CD8-positive, alpha-beta memory T cell (primary cell): ENCODE measurements at regions not wholly inside any gene's neighbourhood (a gene's known extent, or its start where the extent isn't known, plus 50 kb on each side); places are given as distances from the start of the nearest gene placed in this dataset.

Experiments
- CTCF ChIA-PET: fragments of 350-600 bp; sonication (Branson Sonifier 250); formaldehyde crosslinking; loops from one replicate; lab custom pipeline; 2021; ENCODE audit warnings: antibody characterized with exemption; lab: Charles Lee
- POLR2A ChIA-PET: fragments of 350-600 bp; sonication (Branson Sonifier 250); formaldehyde crosslinking; loops from one replicate; lab custom pipeline; 2021; ENCODE audit warnings: antibody characterized with exemption; lab: Charles Lee
- DNase-seq, 5 donors: peaks; one replicate each; pipeline versions ENCODE4 v3.0.0 to v3.0.0-alpha.2; 2020 to 2022; ENCODE audit warnings: mixed read lengths in 1 of 5
- H3K27ac ChIP-seq: one replicate; pipeline ENCODE4 v1.7.0; 2013; ENCODE audit warnings: low read depth, mild to moderate bottlenecking, low read length, moderate library complexity
- H3K27me3 ChIP-seq: 2 replicates; pipeline ENCODE4 v1.7.0; 2013; ENCODE audit warnings: low read length, mild to moderate bottlenecking; ENCODE audit not compliant: insufficient read depth, poor library complexity, severe bottlenecking
- H3K36me3 ChIP-seq: 2 replicates; pipeline ENCODE4 v1.7.0; 2013; ENCODE audit warnings: mild to moderate bottlenecking, low read length, moderate library complexity; ENCODE audit not compliant: insufficient read depth
- H3K4me1 ChIP-seq: 2 replicates; pipeline ENCODE4 v1.7.0; 2013; ENCODE audit warnings: mild to moderate bottlenecking, low read length, moderate library complexity; ENCODE audit not compliant: insufficient read depth
- H3K4me3 ChIP-seq: 2 replicates; pipeline ENCODE4 v1.7.0; 2013; ENCODE audit warnings: mild to moderate bottlenecking, low read length
- H3K9me3 ChIP-seq: 2 replicates; pipeline ENCODE4 v1.7.0; 2013; ENCODE audit warnings: mild to moderate bottlenecking, low read length
- H3K27ac Mint-ChIP-seq, 8 donors: one replicate each; pipeline ENCODE4 v1.8.0; 2020 to 2021; ENCODE audit warnings: mixed read lengths in 8 of 8, mild to moderate bottlenecking in 6 of 8, inconsistent platforms in 3 of 8, moderate library complexity in 3 of 8
- H3K27me3 Mint-ChIP-seq, 2 donors: one replicate each; pipeline ENCODE4 v1.8.0; 2020 to 2021; ENCODE audit warnings: mixed read lengths in 2 of 2, mild to moderate bottlenecking in 1 of 2, moderate library complexity in 1 of 2
- H3K36me3 Mint-ChIP-seq, 3 donors: one replicate each; pipeline ENCODE4 v1.8.0; 2020 to 2021; ENCODE audit warnings: mixed read lengths in 3 of 3, inconsistent platforms in 1 of 3, mild to moderate bottlenecking in 1 of 3
- H3K4me1 Mint-ChIP-seq, 3 donors: one replicate each; pipeline ENCODE4 v1.8.0; 2020 to 2021; ENCODE audit warnings: mixed read lengths in 3 of 3, inconsistent platforms in 1 of 3, mild to moderate bottlenecking in 1 of 3
- H3K4me3 Mint-ChIP-seq, 7 donors: one replicate each; pipeline ENCODE4 v1.8.0; 2020 to 2021; ENCODE audit warnings: mixed read lengths in 7 of 7, mild to moderate bottlenecking in 6 of 7, moderate library complexity in 4 of 7, inconsistent platforms in 2 of 7
- H3K9me3 Mint-ChIP-seq, 5 donors: one replicate each; pipeline ENCODE4 v1.8.0; 2020 to 2022; ENCODE audit warnings: mixed read lengths in 5 of 5, mild to moderate bottlenecking in 3 of 5, moderate library complexity in 2 of 5, inconsistent platforms in 1 of 5

DNA sequence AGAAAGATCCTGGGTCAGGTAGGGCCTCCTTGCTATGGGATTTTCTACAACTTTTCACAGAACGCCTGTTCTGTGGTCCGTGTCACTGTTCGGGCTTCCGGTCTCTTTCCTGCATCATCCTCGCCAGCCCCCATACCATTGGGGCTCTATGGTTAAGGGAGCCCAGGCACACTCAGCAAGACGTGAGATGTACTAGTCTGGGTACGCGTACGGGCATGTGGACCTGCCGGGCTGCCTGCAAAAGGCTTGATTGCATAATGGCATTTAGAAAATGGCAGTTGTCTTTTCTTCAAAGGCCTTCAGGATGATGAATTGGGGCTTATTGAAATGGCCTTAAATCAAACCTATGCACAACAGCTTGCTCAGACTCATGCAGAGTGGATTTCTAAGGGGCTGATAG is 86.7 kb downstream of the CNGA2 start:
- POLR2A ChIA-PET = no interaction called here
- CTCF ChIA-PET = no interaction called here
- H3K27ac ChIP-seq = no peak overlapping the region

GRCh38 chrX:151825007-151825406 is 87.7 kb upstream of the MAGEA4 start:
- H3K4me3 Mint-ChIP-seq = no peak overlapping the region
- H3K27ac ChIP-seq = no peak overlapping the region
- ChIA-PET CTCF (no interaction called here), POLR2A (no interaction called here)
- no peaks in the 10 kb centered on the region for H3K4me1 ChIP-seq
- no peaks in the 10 kb centered on the region for H3K9me3 ChIP-seq
- H3K27me3 ChIP-seq = no peaks in the 10 kb centered on the region
- no peak overlapping the region for H3K4me3 ChIP-seq
- H3K9me3 Mint-ChIP-seq = no peaks in the 10 kb centered on the region
- DNase-seq = no peak
- no peak overlapping the region for H3K27ac Mint-ChIP-seq
- H3K4me1 Mint-ChIP-seq = no peaks in the 10 kb centered on the region
- peaks cover 3 to 12% of the 10 kb centered on the region in 2 donors for H3K27me3 Mint-ChIP-seq
- no peaks in the 10 kb centered on the region for H3K36me3 ChIP-seq
- H3K36me3 Mint-ChIP-seq = no peaks in the 10 kb centered on the region

More for the DNA sequence above, 86.7 kb downstream of the CNGA2 start:
- no peak overlapping the region for H3K4me3 ChIP-seq
- no peaks in the 10 kb centered on the region for H3K4me1 ChIP-seq
- peaks cover 0 to 1% of the 10 kb centered on the region in 2 donors for H3K27me3 Mint-ChIP-seq
- H3K36me3 ChIP-seq = no peaks in the 10 kb centered on the region
- H3K4me1 Mint-ChIP-seq = no peaks in the 10 kb centered on the region
- DNase-seq = no peak
- H3K9me3 Mint-ChIP-seq = no peaks in the 10 kb centered on the region
- H3K27me3 ChIP-seq = no peaks in the 10 kb centered on the region
- H3K27ac Mint-ChIP-seq = no peak overlapping the region
- no peaks in the 10 kb centered on the region for H3K9me3 ChIP-seq
- no peak overlapping the region for H3K4me3 Mint-ChIP-seq
- H3K36me3 Mint-ChIP-seq = no peaks in the 10 kb centered on the region

DNA sequence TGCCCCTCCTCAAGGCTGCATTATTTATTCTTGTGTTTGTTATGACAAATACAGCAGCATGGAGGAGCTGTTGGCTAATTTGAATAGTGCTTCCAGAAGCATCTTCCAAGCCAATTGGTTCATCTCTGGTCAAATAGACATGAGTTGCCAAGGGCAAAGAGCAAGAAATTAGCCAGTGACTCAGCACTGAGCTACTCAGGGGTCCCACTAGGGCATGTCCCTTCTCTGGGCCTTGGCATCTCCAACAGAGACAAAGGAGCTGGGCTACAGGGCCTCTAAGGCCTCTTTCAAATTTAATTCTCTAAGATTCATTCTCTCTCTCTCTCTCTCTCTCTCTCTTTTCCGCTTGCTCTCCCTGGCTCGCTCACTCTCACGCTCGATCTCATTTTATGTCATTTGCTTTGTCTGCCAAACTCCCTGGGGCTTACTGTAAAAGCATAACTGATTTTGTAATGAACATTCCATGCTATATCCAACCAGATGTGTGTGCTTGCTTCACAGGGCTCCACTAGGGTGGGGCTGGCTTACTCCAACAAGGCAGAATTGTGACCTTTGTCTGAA is 86.7 kb upstream of the MAGEA4 start:
- Mint-ChIP-seq H3K36me3 (no peaks in the 10 kb centered on the region), H3K27ac (no peak overlapping the region), H3K9me3 (no peaks in the 10 kb centered on the region), H3K27me3 (peaks cover 3 to 12% of the 10 kb centered on the region in 2 donors), H3K4me3 (no peak overlapping the region), H3K4me1 (no peaks in the 10 kb centered on the region)
- ChIA-PET POLR2A (no interaction called here), CTCF (no interaction called here)
- no peak for DNase-seq
- no peak overlapping the region for H3K4me3 ChIP-seq
- no peaks in the 10 kb centered on the region for H3K36me3 ChIP-seq
- H3K27ac ChIP-seq = no peak overlapping the region
- H3K9me3 ChIP-seq = no peaks in the 10 kb centered on the region
- H3K4me1 ChIP-seq = no peaks in the 10 kb centered on the region
- no peaks in the 10 kb centered on the region for H3K27me3 ChIP-seq

DNA sequence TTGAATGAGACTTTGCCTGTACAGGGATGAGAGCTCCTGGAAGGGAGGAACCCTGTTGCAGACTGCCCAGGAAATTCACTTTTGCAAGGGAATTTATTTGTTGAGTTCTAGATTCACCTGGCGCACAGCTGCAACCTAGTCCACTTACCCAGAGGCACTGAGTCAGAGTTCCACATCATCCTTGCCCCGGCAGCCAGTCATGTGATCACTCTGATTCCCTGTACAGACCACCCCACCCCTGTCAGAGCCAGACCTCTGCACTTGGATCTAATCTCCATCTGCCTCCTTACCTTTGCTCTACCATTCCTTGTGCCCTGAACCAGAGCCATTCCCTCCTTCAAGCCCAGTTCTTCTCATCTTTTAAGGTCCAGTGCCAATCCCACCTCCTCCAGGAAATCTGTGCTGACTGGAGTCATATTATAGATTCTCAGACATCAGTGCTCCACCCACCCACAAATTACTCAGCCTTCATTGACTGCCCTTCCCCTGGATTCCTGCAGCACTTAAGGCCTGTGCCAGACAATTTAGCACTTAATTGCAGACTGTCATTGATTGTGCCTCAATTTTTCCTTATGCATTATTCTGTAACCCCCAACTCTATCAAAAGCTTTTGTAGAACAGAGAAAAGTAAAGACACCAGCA is 84.1 kb upstream of the MAGEA4 start:
- Histone ChIP-seq H3K27ac (no peak overlapping the region), H3K9me3 (no peaks in the 10 kb centered on the region), H3K4me3 (no peak overlapping the region), H3K4me1 (no peaks in the 10 kb centered on the region), H3K36me3 (no peaks in the 10 kb centered on the region), H3K27me3 (no peaks in the 10 kb centered on the region)
- H3K27me3 Mint-ChIP-seq = peaks cover 3 to 13% of the 10 kb centered on the region in 2 donors
- H3K36me3 Mint-ChIP-seq = no peaks in the 10 kb centered on the region
- H3K4me3 Mint-ChIP-seq = no peak overlapping the region
- H3K4me1 Mint-ChIP-seq = no peaks in the 10 kb centered on the region
- no peak for DNase-seq
- H3K27ac Mint-ChIP-seq = no peak overlapping the region
- H3K9me3 Mint-ChIP-seq = no peaks in the 10 kb centered on the region
- ChIA-PET POLR2A (no interaction called here), CTCF (no interaction called here)

DNA sequence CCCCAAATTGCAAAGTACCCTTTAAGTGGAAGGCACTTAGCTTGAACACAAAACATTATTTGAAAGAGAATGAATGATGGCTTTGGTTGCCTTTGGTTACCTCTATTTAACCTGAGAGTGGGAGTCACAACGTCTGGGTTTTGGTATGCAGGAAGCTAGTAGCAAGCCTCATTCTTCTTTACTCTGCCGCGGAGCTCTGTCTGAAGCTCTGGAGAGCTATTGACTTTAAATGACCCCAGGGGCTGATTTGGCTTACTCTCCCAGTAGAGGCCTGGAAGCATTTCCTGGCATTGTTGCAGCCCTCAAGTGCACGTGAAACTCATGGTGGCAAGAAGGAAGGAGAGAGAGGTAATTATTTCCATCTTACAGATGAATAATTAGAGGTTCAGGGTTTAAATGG is 81.8 kb upstream of the MAGEA4 start:
- no peaks in the 10 kb centered on the region for H3K9me3 ChIP-seq
- no peaks in the 10 kb centered on the region for H3K4me1 Mint-ChIP-seq
- H3K36me3 ChIP-seq = no peaks in the 10 kb centered on the region
- ChIA-PET CTCF (interaction anchor here (0.8 kb wide), 1 partner anchor 48 kb away, joined by 3 read pairs; no protein-coding TSS in a partner anchor), POLR2A (no interaction called here)
- no peak overlapping the region for H3K27ac Mint-ChIP-seq
- H3K36me3 Mint-ChIP-seq = no peaks in the 10 kb centered on the region
- peaks cover 3 to 16% of the 10 kb centered on the region in 2 donors for H3K27me3 Mint-ChIP-seq
- H3K4me3 Mint-ChIP-seq = no peak overlapping the region
- H3K27ac ChIP-seq = no peak overlapping the region
- H3K4me3 ChIP-seq = no peak overlapping the region
- no peaks in the 10 kb centered on the region for H3K4me1 ChIP-seq
- H3K27me3 ChIP-seq = no peaks in the 10 kb centered on the region
- H3K9me3 Mint-ChIP-seq = no peaks in the 10 kb centered on the region
- no peak for DNase-seq

DNA sequence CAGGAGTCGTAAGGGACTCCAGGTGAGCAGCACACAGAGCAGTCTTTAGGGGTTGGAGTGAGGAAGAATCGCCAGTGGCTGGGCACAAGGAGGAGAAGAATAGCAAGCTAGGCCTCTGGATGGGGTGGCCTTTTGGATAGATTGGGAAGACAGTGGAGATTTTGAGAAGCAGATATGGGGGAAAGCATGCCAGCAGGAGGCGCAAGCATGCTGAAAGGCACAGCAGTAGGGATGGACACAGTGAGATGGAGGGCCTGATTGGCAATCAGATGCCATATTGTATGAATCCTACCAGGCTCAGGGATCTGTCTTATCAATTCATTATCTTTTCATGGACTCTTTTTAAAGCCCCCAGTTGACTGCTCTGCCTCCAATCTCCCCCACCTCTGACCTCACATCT is 60.4 kb upstream of the MAGEA4 start:
- H3K27ac Mint-ChIP-seq = no peak overlapping the region
- CTCF ChIA-PET = no interaction called here

GRCh38 chrX:151854726-151855495 is 57.8 kb upstream of the MAGEA4 start:
- no peaks in the 10 kb centered on the region for H3K9me3 ChIP-seq
- H3K27ac ChIP-seq = no peak overlapping the region
- Mint-ChIP-seq H3K27ac (no peak overlapping the region), H3K9me3 (no peaks in the 10 kb centered on the region), H3K4me1 (no peaks in the 10 kb centered on the region), H3K4me3 (no peak overlapping the region), H3K27me3 (peaks cover 0 to 4% of the 10 kb centered on the region in 2 donors), H3K36me3 (no peaks in the 10 kb centered on the region)
- CTCF ChIA-PET = no interaction called here
- H3K27me3 ChIP-seq = no peaks in the 10 kb centered on the region
- H3K4me1 ChIP-seq = no peaks in the 10 kb centered on the region
- no peak overlapping the region for H3K4me3 ChIP-seq
- H3K36me3 ChIP-seq = no peaks in the 10 kb centered on the region
- no peak for DNase-seq
- POLR2A ChIA-PET = no interaction called here

More for the DNA sequence above, 60.4 kb upstream of the MAGEA4 start:
- H3K4me1 Mint-ChIP-seq = no peaks in the 10 kb centered on the region
- Histone ChIP-seq H3K4me3 (no peak overlapping the region), H3K27me3 (no peaks in the 10 kb centered on the region), H3K9me3 (no peaks in the 10 kb centered on the region), H3K36me3 (no peaks in the 10 kb centered on the region), H3K27ac (no peak overlapping the region), H3K4me1 (no peaks in the 10 kb centered on the region)
- no peaks in the 10 kb centered on the region for H3K36me3 Mint-ChIP-seq
- peaks cover 0 to 6% of the 10 kb centered on the region in 2 donors for H3K27me3 Mint-ChIP-seq
- no peak overlapping the region for H3K4me3 Mint-ChIP-seq
- no peak for DNase-seq
- POLR2A ChIA-PET = no interaction called here
- peaks cover 0 to 2% (median 0%) of the 10 kb centered on the region in 5 donors for H3K9me3 Mint-ChIP-seq

DNA sequence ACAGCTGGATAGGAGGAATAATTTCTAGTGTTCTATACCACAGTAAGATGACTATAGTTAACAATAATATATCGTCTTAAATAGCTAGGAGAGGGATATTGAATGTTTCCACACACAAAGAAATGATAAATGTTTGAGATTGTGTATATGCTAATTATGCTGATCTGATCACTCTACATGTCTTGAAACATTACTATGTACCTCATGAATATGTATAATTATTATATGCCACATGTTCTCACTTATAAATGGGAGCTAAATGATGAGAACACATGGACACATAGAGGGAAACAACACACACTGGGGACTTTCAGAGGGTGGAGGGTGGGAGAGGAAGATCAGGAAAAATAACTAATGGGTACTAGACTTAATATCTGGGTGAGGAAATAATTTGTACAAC is 53.2 kb upstream of the MAGEA4 start:
- ChIA-PET CTCF (no interaction called here), POLR2A (interaction anchor here (0.6 kb wide), 1 partner anchor 733 kb away, joined by 3 read pairs; no protein-coding TSS in a partner anchor)
- Histone ChIP-seq H3K27me3 (no peaks in the 10 kb centered on the region), H3K9me3 (no peaks in the 10 kb centered on the region), H3K36me3 (no peaks in the 10 kb centered on the region), H3K4me3 (no peak overlapping the region), H3K4me1 (no peaks in the 10 kb centered on the region), H3K27ac (no peak overlapping the region)
- peaks cover 0 to 4% of the 10 kb centered on the region in 2 donors for H3K27me3 Mint-ChIP-seq
- no peaks in the 10 kb centered on the region for H3K9me3 Mint-ChIP-seq
- no peak overlapping the region for H3K4me3 Mint-ChIP-seq
- H3K36me3 Mint-ChIP-seq = no peaks in the 10 kb centered on the region
- H3K4me1 Mint-ChIP-seq = no peaks in the 10 kb centered on the region
- DNase-seq = no peak
- H3K27ac Mint-ChIP-seq = no peak overlapping the region
